ENCODE measurements at regions not wholly inside any gene's neighbourhood (a gene's known extent, or its start where the extent isn't known, plus 50 kb on each side); places are given as distances from the start of the nearest gene placed in this dataset.

DNA sequence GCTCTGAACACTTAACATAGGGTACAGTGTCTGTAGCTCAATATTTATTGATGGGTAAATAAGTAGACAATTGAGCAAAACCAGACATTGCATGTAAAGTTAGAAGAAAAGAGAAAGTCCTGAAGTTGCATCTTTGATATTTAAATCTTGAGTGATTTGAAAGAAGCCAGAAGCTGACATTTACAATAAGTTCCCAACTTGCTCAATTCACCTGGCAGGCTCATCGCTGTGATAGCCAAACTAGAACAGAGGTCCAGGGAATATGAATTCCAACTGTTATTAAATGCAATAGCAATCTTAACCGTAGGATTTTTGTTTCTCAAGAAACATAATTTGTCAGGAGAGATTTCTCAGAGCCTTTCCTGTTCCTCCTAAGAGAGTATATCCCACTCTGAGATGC, 65.9 kb upstream of the EDN1 start:
- Histone ChIP-seq H3K4me3 (replicated peaks; ENCODE audit: insufficient read depth, low read length) (no peak overlapping the region), H3K27me3 (ENCODE audit: insufficient read depth, poor library complexity, severe bottlenecking) (no peaks in the 10 kb centered on the region), H3K27ac (replicated peaks) (no peak overlapping the region)
- no peak for DNase-seq (ENCODE audit: low read depth in 1 of 2, low spot score in 1 of 2)
- TF ChIP-seq POLR2AphosphoS5 (IDR thresholded peaks at IDR 0.05; ENCODE audit: low read depth) (no peak), GABPA (IDR thresholded peaks at IDR 0.05; ENCODE audit: low read depth) (no peak), SPI1 (IDR thresholded peaks at IDR 0.05; ENCODE audit: borderline replicate concordance, low read depth) (no peak)
- TF ChIP-seq, protein P1, sequence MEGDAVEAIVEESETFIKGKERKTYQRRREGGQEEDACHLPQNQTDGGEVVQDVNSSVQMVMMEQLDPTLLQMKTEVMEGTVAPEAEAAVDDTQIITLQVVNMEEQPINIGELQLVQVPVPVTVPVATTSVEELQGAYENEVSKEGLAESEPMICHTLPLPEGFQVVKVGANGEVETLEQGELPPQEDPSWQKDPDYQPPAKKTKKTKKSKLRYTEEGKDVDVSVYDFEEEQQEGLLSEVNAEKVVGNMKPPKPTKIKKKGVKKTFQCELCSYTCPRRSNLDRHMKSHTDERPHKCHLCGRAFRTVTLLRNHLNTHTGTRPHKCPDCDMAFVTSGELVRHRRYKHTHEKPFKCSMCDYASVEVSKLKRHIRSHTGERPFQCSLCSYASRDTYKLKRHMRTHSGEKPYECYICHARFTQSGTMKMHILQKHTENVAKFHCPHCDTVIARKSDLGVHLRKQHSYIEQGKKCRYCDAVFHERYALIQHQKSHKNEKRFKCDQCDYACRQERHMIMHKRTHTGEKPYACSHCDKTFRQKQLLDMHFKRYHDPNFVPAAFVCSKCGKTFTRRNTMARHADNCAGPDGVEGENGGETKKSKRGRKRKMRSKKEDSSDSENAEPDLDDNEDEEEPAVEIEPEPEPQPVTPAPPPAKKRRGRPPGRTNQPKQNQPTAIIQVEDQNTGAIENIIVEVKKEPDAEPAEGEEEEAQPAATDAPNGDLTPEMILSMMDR (IDR thresholded peaks at IDR 0.05; ENCODE audit: insufficient read depth, low read length), result no peak
- TF ChIP-seq, protein P2, sequence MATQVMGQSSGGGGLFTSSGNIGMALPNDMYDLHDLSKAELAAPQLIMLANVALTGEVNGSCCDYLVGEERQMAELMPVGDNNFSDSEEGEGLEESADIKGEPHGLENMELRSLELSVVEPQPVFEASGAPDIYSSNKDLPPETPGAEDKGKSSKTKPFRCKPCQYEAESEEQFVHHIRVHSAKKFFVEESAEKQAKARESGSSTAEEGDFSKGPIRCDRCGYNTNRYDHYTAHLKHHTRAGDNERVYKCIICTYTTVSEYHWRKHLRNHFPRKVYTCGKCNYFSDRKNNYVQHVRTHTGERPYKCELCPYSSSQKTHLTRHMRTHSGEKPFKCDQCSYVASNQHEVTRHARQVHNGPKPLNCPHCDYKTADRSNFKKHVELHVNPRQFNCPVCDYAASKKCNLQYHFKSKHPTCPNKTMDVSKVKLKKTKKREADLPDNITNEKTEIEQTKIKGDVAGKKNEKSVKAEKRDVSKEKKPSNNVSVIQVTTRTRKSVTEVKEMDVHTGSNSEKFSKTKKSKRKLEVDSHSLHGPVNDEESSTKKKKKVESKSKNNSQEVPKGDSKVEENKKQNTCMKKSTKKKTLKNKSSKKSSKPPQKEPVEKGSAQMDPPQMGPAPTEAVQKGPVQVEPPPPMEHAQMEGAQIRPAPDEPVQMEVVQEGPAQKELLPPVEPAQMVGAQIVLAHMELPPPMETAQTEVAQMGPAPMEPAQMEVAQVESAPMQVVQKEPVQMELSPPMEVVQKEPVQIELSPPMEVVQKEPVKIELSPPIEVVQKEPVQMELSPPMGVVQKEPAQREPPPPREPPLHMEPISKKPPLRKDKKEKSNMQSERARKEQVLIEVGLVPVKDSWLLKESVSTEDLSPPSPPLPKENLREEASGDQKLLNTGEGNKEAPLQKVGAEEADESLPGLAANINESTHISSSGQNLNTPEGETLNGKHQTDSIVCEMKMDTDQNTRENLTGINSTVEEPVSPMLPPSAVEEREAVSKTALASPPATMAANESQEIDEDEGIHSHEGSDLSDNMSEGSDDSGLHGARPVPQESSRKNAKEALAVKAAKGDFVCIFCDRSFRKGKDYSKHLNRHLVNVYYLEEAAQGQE (IDR thresholded peaks at IDR 0.05; ENCODE audit: insufficient replicate concordance, low read depth), result no peak

DNA sequence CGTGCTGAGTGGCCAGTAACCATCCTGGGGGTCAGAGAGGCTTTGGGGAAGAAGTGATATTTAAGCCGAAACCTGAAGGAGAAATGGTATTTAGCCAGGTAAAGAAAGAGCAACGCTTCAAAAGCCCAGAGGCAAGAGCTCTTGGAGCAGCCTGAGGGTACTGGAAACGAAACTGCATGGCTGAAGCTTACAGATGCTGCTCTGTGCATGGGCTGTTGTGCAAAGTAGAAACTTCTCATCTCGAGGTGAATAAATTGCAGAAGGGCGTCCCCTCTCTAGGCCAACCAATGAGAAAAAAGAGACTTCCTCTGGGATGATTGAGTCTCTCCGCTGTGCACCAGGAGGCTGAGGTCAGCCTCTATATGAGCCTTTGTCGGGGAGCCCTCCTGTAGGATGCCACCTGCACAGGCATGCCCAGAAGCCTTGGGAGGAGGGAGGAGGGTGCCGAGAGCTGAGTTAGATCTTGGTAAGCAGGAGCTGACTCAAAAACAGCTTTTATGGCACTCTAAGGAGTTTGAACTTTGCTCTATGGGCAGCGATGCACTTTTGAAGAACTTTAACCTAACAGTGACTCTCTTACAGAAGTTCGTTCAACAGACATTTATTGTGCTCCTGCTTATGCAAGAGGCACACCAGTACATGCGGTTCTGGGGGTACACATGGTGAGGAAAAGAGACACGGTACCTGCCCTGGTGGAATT, 61.6 kb upstream of the EDN1 start:
- no peak for DNase-seq (ENCODE audit: low read depth in 1 of 2, low spot score in 1 of 2)
- TF ChIP-seq, protein P2 (IDR thresholded peaks at IDR 0.05; ENCODE audit: insufficient replicate concordance, low read depth), result no peak
- TF ChIP-seq POLR2AphosphoS5 (IDR thresholded peaks at IDR 0.05; ENCODE audit: low read depth) (no peak), SPI1 (IDR thresholded peaks at IDR 0.05; ENCODE audit: borderline replicate concordance, low read depth) (no peak), GABPA (IDR thresholded peaks at IDR 0.05; ENCODE audit: low read depth) (no peak)
- TF ChIP-seq, protein P1 (IDR thresholded peaks at IDR 0.05; ENCODE audit: insufficient read depth, low read length), result no peak
- no peak overlapping the region for H3K27ac ChIP-seq (replicated peaks)
- no peaks in the 10 kb centered on the region for H3K27me3 ChIP-seq (ENCODE audit: insufficient read depth, poor library complexity, severe bottlenecking)
- H3K4me3 ChIP-seq (replicated peaks; ENCODE audit: insufficient read depth, low read length), result no peak overlapping the region

DNA sequence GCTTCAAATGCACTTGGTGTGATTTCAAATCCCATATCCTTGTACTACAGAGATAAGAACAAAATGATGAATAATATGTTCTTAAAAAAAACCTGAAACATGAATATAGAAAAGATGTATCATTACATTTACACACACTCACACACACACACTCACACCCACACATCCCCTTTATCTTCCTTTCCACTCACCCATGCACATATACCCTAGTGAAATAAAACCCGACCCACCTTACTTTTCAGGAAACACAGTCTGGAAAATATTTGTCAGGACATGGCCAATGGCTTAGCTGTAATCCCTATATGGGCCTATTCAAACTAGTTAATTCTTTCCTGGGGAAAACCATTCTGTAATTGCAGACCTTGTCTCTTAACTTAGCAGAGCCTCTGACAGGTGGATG, 60.8 kb upstream of the EDN1 start:
- no peak overlapping the region for H3K27ac ChIP-seq (replicated peaks)
- TF ChIP-seq GABPA (IDR thresholded peaks at IDR 0.05; ENCODE audit: low read depth) (no peak), POLR2AphosphoS5 (IDR thresholded peaks at IDR 0.05; ENCODE audit: low read depth) (no peak), SPI1 (IDR thresholded peaks at IDR 0.05; ENCODE audit: borderline replicate concordance, low read depth) (no peak)
- TF ChIP-seq, protein P1 (IDR thresholded peaks at IDR 0.05; ENCODE audit: insufficient read depth, low read length), result no peak
- TF ChIP-seq, protein P2 (IDR thresholded peaks at IDR 0.05; ENCODE audit: insufficient replicate concordance, low read depth), result no peak
- H3K4me3 ChIP-seq (replicated peaks; ENCODE audit: insufficient read depth, low read length), result no peak overlapping the region
- DNase-seq (ENCODE audit: low read depth in 1 of 2, low spot score in 1 of 2), result no peak
- no peaks in the 10 kb centered on the region for H3K27me3 ChIP-seq (ENCODE audit: insufficient read depth, poor library complexity, severe bottlenecking)

Measured in HL-60 (cell line).